ENCODE measurements at regions not wholly inside any gene's neighbourhood (a gene's known extent, or its start where the extent isn't known, plus 50 kb on each side); places are given as distances from the start of the nearest gene placed in this dataset.
A peak's percentile ranks its signal among the peaks of the same experiment; 100 is the strongest.

- H3K36me3 Mint-ChIP-seq (ENCODE audit: low read depth) = no peaks in the 10 kb centered on the region
- DNase-seq (no peak), ATAC-seq (no peak)
- no peaks in the 10 kb centered on the region for H3K27me3 Mint-ChIP-seq
- H3K27ac Mint-ChIP-seq = no peak overlapping the region
- no peak overlapping the region for H3K4me3 Mint-ChIP-seq
- POLR2A ChIA-PET = no interaction called here
- CTCF ChIA-PET = no interaction called here
- H3K4me1 Mint-ChIP-seq = no peaks in the 10 kb centered on the region
- H3K9me3 Mint-ChIP-seq (ENCODE audit: low read depth) = peaks cover 4% of the 10 kb centered on the region
- intact Hi-C loops (cut with DNase I, micrococcal nuclease) = no loop called here
Observed at GRCh38 chr14:82604819-82605218, 1071.2 kb upstream of the SEL1L start.

- ChIA-PET POLR2A (interaction anchor here (0.5 kb wide), 1 partner anchor 763 kb away, joined by 7 read pairs; no protein-coding TSS in a partner anchor), CTCF (no interaction called here)
- peaks cover 2% of the 10 kb centered on the region for H3K9me3 Mint-ChIP-seq (ENCODE audit: low read depth)
- ATAC-seq = no peak
- H3K36me3 Mint-ChIP-seq (ENCODE audit: low read depth) = no peaks in the 10 kb centered on the region
- no peak overlapping the region for H3K4me3 Mint-ChIP-seq
- H3K27me3 Mint-ChIP-seq = no peaks in the 10 kb centered on the region
- H3K27ac Mint-ChIP-seq = no peak overlapping the region
- no peaks in the 10 kb centered on the region for H3K4me1 Mint-ChIP-seq
- intact Hi-C loops (cut with DNase I, micrococcal nuclease) = no loop called here
- DNase-seq = peak; percentile 9
Observed at GRCh38 chr14:82621881-82622450, 1088.3 kb upstream of the SEL1L start.

GRCh38 chr14:82626156-82627066 lies 1092.8 kb upstream of the SEL1L start:
- no peak for DNase-seq
- H3K36me3 Mint-ChIP-seq (ENCODE audit: low read depth) = no peaks in the 10 kb centered on the region
- H3K4me1 Mint-ChIP-seq = no peaks in the 10 kb centered on the region
- no peaks in the 10 kb centered on the region for H3K27me3 Mint-ChIP-seq
- ChIA-PET POLR2A (no interaction called here), CTCF (no interaction called here)
- no peak for ATAC-seq
- no peak overlapping the region for H3K4me3 Mint-ChIP-seq
- H3K27ac Mint-ChIP-seq = no peak overlapping the region
- peaks cover 5% of the 10 kb centered on the region for H3K9me3 Mint-ChIP-seq (ENCODE audit: low read depth)
- intact Hi-C loops (cut with DNase I, micrococcal nuclease) = no loop called here

GRCh38 chr14:82635915-82636314 lies 1102.3 kb upstream of the SEL1L start:
- POLR2A ChIA-PET = no interaction called here

GRCh38 chr14:82636426-82636825 lies 1102.8 kb upstream of the SEL1L start:
- Mint-ChIP-seq H3K4me1 (no peaks in the 10 kb centered on the region), H3K36me3 (ENCODE audit: low read depth) (no peaks in the 10 kb centered on the region), H3K27ac (no peak overlapping the region), H3K27me3 (no peaks in the 10 kb centered on the region), H3K9me3 (ENCODE audit: low read depth) (peaks cover 5% of the 10 kb centered on the region), H3K4me3 (no peak overlapping the region)
- CTCF ChIA-PET = no interaction called here
- ATAC-seq = no peak
- intact Hi-C loops (cut with DNase I, micrococcal nuclease) = no loop called here
- DNase-seq = no peak
- POLR2A ChIA-PET = no interaction called here

More at GRCh38 chr14:82635915-82636314, 1102.3 kb upstream of the SEL1L start:
- no peaks in the 10 kb centered on the region for H3K4me1 Mint-ChIP-seq
- no peak for DNase-seq
- H3K9me3 Mint-ChIP-seq (ENCODE audit: low read depth) = peaks cover 7% of the 10 kb centered on the region
- intact Hi-C loops (cut with DNase I, micrococcal nuclease) = no loop called here
- no peak for ATAC-seq
- H3K4me3 Mint-ChIP-seq = no peak overlapping the region
- CTCF ChIA-PET = no interaction called here
- no peak overlapping the region for H3K27ac Mint-ChIP-seq
- no peaks in the 10 kb centered on the region for H3K36me3 Mint-ChIP-seq (ENCODE audit: low read depth)
- H3K27me3 Mint-ChIP-seq = no peaks in the 10 kb centered on the region

- intact Hi-C loops (cut with DNase I, micrococcal nuclease) = no loop called here
Observed at GRCh38 chr14:82641050-82641540, 1107.4 kb upstream of the SEL1L start.

GRCh38 chr14:82642425-82642824 lies 1108.8 kb upstream of the SEL1L start:
- intact Hi-C loops (cut with DNase I, micrococcal nuclease) = no loop called here
- ATAC-seq = peak; percentile 80
- Mint-ChIP-seq H3K9me3 (ENCODE audit: low read depth) (peaks cover 1% of the 10 kb centered on the region), H3K36me3 (ENCODE audit: low read depth) (no peaks in the 10 kb centered on the region), H3K4me1 (no peaks in the 10 kb centered on the region), H3K4me3 (peak overlapping the region; percentile 64), H3K27ac (peak overlapping the region; percentile 24), H3K27me3 (no peaks in the 10 kb centered on the region)
- POLR2A ChIA-PET = no interaction called here
- DNase-seq = peak; percentile 50
- CTCF ChIA-PET = no interaction called here

More at GRCh38 chr14:82641050-82641540, 1107.4 kb upstream of the SEL1L start:
- H3K27me3 Mint-ChIP-seq = no peaks in the 10 kb centered on the region
- no peak overlapping the region for H3K4me3 Mint-ChIP-seq
- ATAC-seq = no peak
- POLR2A ChIA-PET = no interaction called here
- no peaks in the 10 kb centered on the region for H3K4me1 Mint-ChIP-seq
- no peak for DNase-seq
- no peaks in the 10 kb centered on the region for H3K36me3 Mint-ChIP-seq (ENCODE audit: low read depth)
- CTCF ChIA-PET = no interaction called here
- peaks cover 1% of the 10 kb centered on the region for H3K9me3 Mint-ChIP-seq (ENCODE audit: low read depth)
- no peak overlapping the region for H3K27ac Mint-ChIP-seq

- Mint-ChIP-seq H3K36me3 (ENCODE audit: low read depth) (no peaks in the 10 kb centered on the region), H3K4me3 (no peak overlapping the region), H3K9me3 (ENCODE audit: low read depth) (peaks cover 4% of the 10 kb centered on the region), H3K4me1 (no peaks in the 10 kb centered on the region), H3K27me3 (no peaks in the 10 kb centered on the region), H3K27ac (no peak overlapping the region)
- ATAC-seq = no peak
- DNase-seq = no peak
- intact Hi-C loops (cut with DNase I, micrococcal nuclease) = no loop called here
- CTCF ChIA-PET = no interaction called here
- POLR2A ChIA-PET = no interaction called here
Observed at GRCh38 chr14:82647088-82647810, 1113.6 kb upstream of the SEL1L start.

- no peak for ATAC-seq
Observed at GRCh38 chr14:82655770-82656169, 1122.1 kb upstream of the SEL1L start.

GRCh38 chr14:82657186-82657675 lies 1123.6 kb upstream of the SEL1L start:
- ChIA-PET CTCF (no interaction called here), POLR2A (no interaction called here)
- no peaks in the 10 kb centered on the region for H3K4me1 Mint-ChIP-seq
- H3K27ac Mint-ChIP-seq = no peak overlapping the region
- H3K36me3 Mint-ChIP-seq (ENCODE audit: low read depth) = no peaks in the 10 kb centered on the region
- H3K27me3 Mint-ChIP-seq = no peaks in the 10 kb centered on the region
- ATAC-seq (no peak), DNase-seq (no peak)
- no peak overlapping the region for H3K4me3 Mint-ChIP-seq
- intact Hi-C loops (cut with DNase I, micrococcal nuclease) = no loop called here
- H3K9me3 Mint-ChIP-seq (ENCODE audit: low read depth) = peaks cover 2% of the 10 kb centered on the region

More at GRCh38 chr14:82655770-82656169, 1122.1 kb upstream of the SEL1L start:
- Mint-ChIP-seq H3K4me3 (no peak overlapping the region), H3K4me1 (no peaks in the 10 kb centered on the region), H3K9me3 (ENCODE audit: low read depth) (peaks cover 2% of the 10 kb centered on the region), H3K27me3 (no peaks in the 10 kb centered on the region), H3K36me3 (ENCODE audit: low read depth) (no peaks in the 10 kb centered on the region), H3K27ac (no peak overlapping the region)
- ChIA-PET CTCF (no interaction called here), POLR2A (no interaction called here)
- DNase-seq = no peak
- intact Hi-C loops (cut with DNase I, micrococcal nuclease) = no loop called here

- H3K9me3 Mint-ChIP-seq (ENCODE audit: low read depth) = peaks cover 5% of the 10 kb centered on the region
- DNase-seq (no peak), ATAC-seq (no peak)
- CTCF ChIA-PET = no interaction called here
- H3K4me1 Mint-ChIP-seq = no peaks in the 10 kb centered on the region
- no peak overlapping the region for H3K27ac Mint-ChIP-seq
- POLR2A ChIA-PET = no interaction called here
- no peak overlapping the region for H3K4me3 Mint-ChIP-seq
- intact Hi-C loops (cut with DNase I, micrococcal nuclease) = no loop called here
- no peaks in the 10 kb centered on the region for H3K36me3 Mint-ChIP-seq (ENCODE audit: low read depth)
- no peaks in the 10 kb centered on the region for H3K27me3 Mint-ChIP-seq
Observed at GRCh38 chr14:82661258-82661657, 1127.6 kb upstream of the SEL1L start.
